ENCODE measurements at regions not wholly inside any gene's neighbourhood (a gene's known extent, or its start where the extent isn't known, plus 50 kb on each side); places are given as distances from the start of the nearest gene placed in this dataset.

DNA sequence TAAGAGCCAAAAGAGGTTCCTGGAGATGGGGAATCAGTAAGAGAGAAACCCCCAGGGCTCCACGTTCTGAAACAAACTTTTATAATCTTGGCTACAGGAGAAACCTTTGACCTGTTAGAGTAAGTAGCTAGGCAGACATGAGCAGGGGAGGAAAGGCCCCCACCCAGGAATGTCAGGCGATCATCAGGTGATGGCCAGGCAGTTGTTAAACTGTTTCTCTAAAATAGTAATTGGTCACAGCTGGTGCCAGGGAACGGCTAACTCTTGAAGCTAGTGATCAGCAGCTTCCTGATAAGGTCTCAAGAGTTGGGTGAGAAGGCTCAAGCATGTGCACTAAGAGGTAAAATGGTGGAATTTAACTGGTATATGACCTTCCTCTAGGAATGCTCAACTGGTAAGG lies 263.8 kb downstream of the HDGFL1 start:
- no peaks in the 10 kb centered on the region for H3K27me3 ChIP-seq (ENCODE audit: control insufficient read depth in 5 of 5, insufficient read depth in 4 of 5, low read length in 5 of 5)
- H3K4me3 ChIP-seq (ENCODE audit: low read depth in 1 of 5, low read length in 5 of 5), result no peak overlapping the region
- H3K9me3 ChIP-seq (ENCODE audit: control insufficient read depth in 5 of 5, low read length in 5 of 5), result no peaks in the 10 kb centered on the region
- no peak overlapping the region for H3K27ac ChIP-seq (ENCODE audit: low read depth, low read length)
- H3K36me3 ChIP-seq (ENCODE audit: control insufficient read depth in 5 of 5, insufficient read depth in 5 of 5, low read length in 5 of 5), result no peaks in the 10 kb centered on the region
- no peak overlapping the region for H3K9ac ChIP-seq (ENCODE audit: low read length in 5 of 5)
- H3K4me1 ChIP-seq (ENCODE audit: control insufficient read depth in 5 of 5, insufficient read depth in 5 of 5, low read length in 5 of 5), result peaks cover 0 to 6% (median 6%) of the 10 kb centered on the region in 5 donors

DNA sequence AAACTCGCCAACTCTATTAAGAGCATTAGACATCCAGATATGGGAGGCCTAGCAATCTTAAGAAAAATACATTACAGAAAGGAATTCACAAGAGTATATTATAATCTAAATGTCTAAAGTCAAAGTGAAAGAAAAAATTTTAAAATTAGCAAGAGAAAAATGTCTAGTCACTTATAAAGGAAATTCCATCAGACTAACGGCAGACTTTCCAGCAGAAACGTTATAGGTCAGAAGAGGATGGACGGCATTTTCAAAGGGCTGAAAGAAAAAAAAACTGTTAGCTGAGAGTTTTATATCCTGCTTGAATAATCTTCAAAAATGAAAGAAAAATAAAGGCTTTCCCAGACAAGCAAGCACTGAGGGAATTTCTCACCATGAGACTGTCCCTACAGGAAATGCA lies 269.0 kb downstream of the HDGFL1 start:
- Histone ChIP-seq H3K9me3 (ENCODE audit: control insufficient read depth in 5 of 5, low read length in 5 of 5) (peaks cover 0 to 6% (median 0%) of the 10 kb centered on the region in 5 donors), H3K9ac (ENCODE audit: low read length in 5 of 5) (no peak overlapping the region), H3K36me3 (ENCODE audit: control insufficient read depth in 5 of 5, insufficient read depth in 5 of 5, low read length in 5 of 5) (no peaks in the 10 kb centered on the region), H3K27ac (ENCODE audit: low read depth, low read length) (no peak overlapping the region), H3K4me1 (ENCODE audit: control insufficient read depth in 5 of 5, insufficient read depth in 5 of 5, low read length in 5 of 5) (no peaks in the 10 kb centered on the region), H3K27me3 (ENCODE audit: control insufficient read depth in 5 of 5, insufficient read depth in 4 of 5, low read length in 5 of 5) (no peaks in the 10 kb centered on the region), H3K4me3 (ENCODE audit: low read depth in 1 of 5, low read length in 5 of 5) (no peak overlapping the region)

DNA sequence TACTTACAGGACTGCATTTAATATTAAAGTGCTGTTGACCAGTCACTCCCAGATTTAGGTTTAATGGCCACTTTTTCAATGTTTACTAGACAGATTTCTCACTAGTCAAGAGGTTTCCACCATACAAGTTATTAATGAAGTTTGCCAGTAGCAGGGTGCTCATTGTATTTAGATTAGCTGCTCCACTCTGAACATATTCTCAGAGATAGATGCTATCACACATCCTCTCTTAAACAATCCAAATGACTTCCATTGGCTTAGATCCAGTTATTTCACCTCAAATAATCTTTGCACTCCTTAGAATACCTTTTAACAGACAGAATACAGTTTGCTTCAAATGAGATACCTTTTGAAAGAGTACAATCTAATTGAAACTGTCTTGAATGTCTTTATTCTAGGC lies 276.1 kb downstream of the HDGFL1 start:
- Histone ChIP-seq H3K4me1 (ENCODE audit: control insufficient read depth in 5 of 5, insufficient read depth in 5 of 5, low read length in 5 of 5) (peaks cover 0 to 3% (median 0%) of the 10 kb centered on the region in 5 donors), H3K9ac (ENCODE audit: low read length in 5 of 5) (no peak overlapping the region), H3K36me3 (ENCODE audit: control insufficient read depth in 5 of 5, insufficient read depth in 5 of 5, low read length in 5 of 5) (no peaks in the 10 kb centered on the region), H3K4me3 (ENCODE audit: low read depth in 1 of 5, low read length in 5 of 5) (no peak overlapping the region), H3K27ac (ENCODE audit: low read depth, low read length) (no peak overlapping the region), H3K27me3 (ENCODE audit: control insufficient read depth in 5 of 5, insufficient read depth in 4 of 5, low read length in 5 of 5) (no peaks in the 10 kb centered on the region), H3K9me3 (ENCODE audit: control insufficient read depth in 5 of 5, low read length in 5 of 5) (peaks cover 0 to 3% (median 0%) of the 10 kb centered on the region in 5 donors)

DNA sequence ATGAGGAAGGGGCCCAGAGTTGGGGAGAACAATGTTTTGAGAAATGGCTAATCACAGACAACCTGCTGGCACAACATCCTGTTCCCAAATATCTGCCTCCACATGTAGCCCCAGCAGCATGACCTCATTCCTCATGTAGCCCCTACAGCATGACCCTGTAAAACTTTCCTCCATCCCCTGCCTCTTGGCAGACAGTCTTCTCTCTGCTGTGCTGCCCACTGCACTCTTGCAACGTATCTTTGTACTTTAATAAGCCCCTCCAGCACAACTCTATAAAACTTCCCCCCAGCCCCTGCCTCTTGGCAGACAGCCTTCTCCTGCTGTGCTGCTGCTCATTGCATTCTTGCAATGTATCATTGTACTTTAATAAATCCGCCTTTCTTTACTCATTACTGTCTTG lies 278.8 kb downstream of the HDGFL1 start:
- Histone ChIP-seq H3K36me3 (ENCODE audit: control insufficient read depth in 5 of 5, insufficient read depth in 5 of 5, low read length in 5 of 5) (no peaks in the 10 kb centered on the region), H3K9ac (ENCODE audit: low read length in 5 of 5) (no peak overlapping the region), H3K27me3 (ENCODE audit: control insufficient read depth in 5 of 5, insufficient read depth in 4 of 5, low read length in 5 of 5) (no peaks in the 10 kb centered on the region), H3K9me3 (ENCODE audit: control insufficient read depth in 5 of 5, low read length in 5 of 5) (peaks cover 0 to 1% (median 0%) of the 10 kb centered on the region in 5 donors), H3K4me1 (ENCODE audit: control insufficient read depth in 5 of 5, insufficient read depth in 5 of 5, low read length in 5 of 5) (peaks cover 0 to 3% (median 0%) of the 10 kb centered on the region in 5 donors), H3K4me3 (ENCODE audit: low read depth in 1 of 5, low read length in 5 of 5) (no peak overlapping the region), H3K27ac (ENCODE audit: low read depth, low read length) (no peak overlapping the region)

DNA sequence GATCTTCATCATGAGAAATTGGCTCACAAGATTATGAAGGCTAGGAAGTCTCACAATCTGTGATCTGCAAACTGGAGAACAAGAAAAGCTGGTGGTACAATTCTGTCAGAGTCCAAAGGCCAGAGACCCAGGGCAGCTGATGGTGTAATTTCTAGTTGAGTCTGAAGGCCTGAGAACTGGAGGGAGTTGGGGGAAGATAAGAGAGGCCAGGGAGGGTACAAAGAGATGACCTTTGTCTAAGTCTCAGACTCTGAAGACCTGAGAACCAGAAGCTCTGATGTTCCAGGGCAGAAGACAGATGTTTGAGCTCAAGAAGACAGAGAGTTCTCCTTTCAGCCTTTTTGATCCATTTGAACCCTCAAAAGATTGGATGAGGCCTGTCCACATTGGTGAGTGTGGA lies 280.6 kb downstream of the HDGFL1 start:
- no peak overlapping the region for H3K27ac ChIP-seq (ENCODE audit: low read depth, low read length)
- H3K36me3 ChIP-seq (ENCODE audit: control insufficient read depth in 5 of 5, insufficient read depth in 5 of 5, low read length in 5 of 5), result no peaks in the 10 kb centered on the region
- no peak overlapping the region for H3K4me3 ChIP-seq (ENCODE audit: low read depth in 1 of 5, low read length in 5 of 5)
- no peaks in the 10 kb centered on the region for H3K27me3 ChIP-seq (ENCODE audit: control insufficient read depth in 5 of 5, insufficient read depth in 4 of 5, low read length in 5 of 5)
- H3K9ac ChIP-seq (ENCODE audit: low read length in 5 of 5), result no peak overlapping the region
- peaks cover 0 to 2% (median 0%) of the 10 kb centered on the region in 5 donors for H3K4me1 ChIP-seq (ENCODE audit: control insufficient read depth in 5 of 5, insufficient read depth in 5 of 5, low read length in 5 of 5)
- H3K9me3 ChIP-seq (ENCODE audit: control insufficient read depth in 5 of 5, low read length in 5 of 5), result no peaks in the 10 kb centered on the region

DNA sequence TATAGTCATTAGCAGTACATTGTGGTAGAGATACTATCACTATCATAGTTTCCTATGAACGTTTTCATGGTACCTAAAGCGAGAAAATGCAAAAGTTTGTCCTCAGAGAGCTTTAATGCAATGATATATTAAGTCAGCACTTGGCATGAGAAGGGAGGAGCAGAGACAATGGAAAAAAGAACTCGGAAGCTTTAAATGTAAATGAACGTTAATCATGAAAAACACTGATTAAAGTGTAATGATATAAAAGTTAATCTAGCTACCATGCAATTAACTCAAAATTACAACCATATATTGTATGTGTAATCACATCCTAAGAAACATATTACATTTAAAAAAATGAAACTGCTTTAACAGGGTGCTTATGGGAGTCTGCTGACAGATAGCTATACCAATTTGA lies 282.7 kb downstream of the HDGFL1 start:
- Histone ChIP-seq H3K9ac (ENCODE audit: low read length in 5 of 5) (no peak overlapping the region), H3K4me3 (ENCODE audit: low read depth in 1 of 5, low read length in 5 of 5) (no peak overlapping the region), H3K27ac (ENCODE audit: low read depth, low read length) (no peak overlapping the region), H3K36me3 (ENCODE audit: control insufficient read depth in 5 of 5, insufficient read depth in 5 of 5, low read length in 5 of 5) (no peaks in the 10 kb centered on the region), H3K9me3 (ENCODE audit: control insufficient read depth in 5 of 5, low read length in 5 of 5) (no peaks in the 10 kb centered on the region), H3K27me3 (ENCODE audit: control insufficient read depth in 5 of 5, insufficient read depth in 4 of 5, low read length in 5 of 5) (no peaks in the 10 kb centered on the region), H3K4me1 (ENCODE audit: control insufficient read depth in 5 of 5, insufficient read depth in 5 of 5, low read length in 5 of 5) (no peaks in the 10 kb centered on the region)

DNA sequence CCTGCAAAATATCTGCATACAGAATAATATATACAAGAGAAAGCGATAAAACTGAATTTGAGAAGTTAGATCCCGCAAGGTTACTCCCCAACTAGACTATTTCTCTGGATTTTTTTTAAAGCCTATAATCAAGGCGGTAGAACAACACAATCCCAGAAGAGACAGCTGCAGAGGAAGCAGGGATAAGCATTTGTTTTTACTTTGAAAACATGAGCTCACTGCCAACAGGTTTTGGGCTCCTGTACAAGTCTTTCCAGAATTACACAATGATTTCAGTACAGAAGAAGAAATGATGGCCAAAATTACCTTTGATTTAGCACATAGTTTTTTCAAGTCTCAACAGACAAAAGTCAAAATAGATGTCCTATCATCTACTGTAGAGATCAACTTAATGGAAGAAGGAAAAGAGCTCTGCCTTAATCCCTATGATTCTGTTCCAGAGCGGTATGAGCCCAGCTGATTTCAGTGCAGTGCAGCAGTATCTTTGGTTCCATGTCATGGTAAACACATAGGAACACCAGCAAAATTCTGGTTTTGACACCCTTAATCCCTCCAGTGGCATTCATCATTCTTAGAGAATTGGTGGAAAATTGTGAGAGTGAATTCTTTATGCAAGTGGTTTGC lies 304.3 kb downstream of the HDGFL1 start:
- Histone ChIP-seq H3K27me3 (ENCODE audit: control insufficient read depth in 5 of 5, insufficient read depth in 4 of 5, low read length in 5 of 5) (no peaks in the 10 kb centered on the region), H3K9ac (ENCODE audit: low read length in 5 of 5) (no peak overlapping the region), H3K4me3 (ENCODE audit: low read depth in 1 of 5, low read length in 5 of 5) (no peak overlapping the region), H3K4me1 (ENCODE audit: control insufficient read depth in 5 of 5, insufficient read depth in 5 of 5, low read length in 5 of 5) (peaks cover 0 to 8% (median 0%) of the 10 kb centered on the region in 5 donors), H3K9me3 (ENCODE audit: control insufficient read depth in 5 of 5, low read length in 5 of 5) (no peaks in the 10 kb centered on the region), H3K36me3 (ENCODE audit: control insufficient read depth in 5 of 5, insufficient read depth in 5 of 5, low read length in 5 of 5) (no peaks in the 10 kb centered on the region), H3K27ac (ENCODE audit: low read depth, low read length) (no peak overlapping the region)

DNA sequence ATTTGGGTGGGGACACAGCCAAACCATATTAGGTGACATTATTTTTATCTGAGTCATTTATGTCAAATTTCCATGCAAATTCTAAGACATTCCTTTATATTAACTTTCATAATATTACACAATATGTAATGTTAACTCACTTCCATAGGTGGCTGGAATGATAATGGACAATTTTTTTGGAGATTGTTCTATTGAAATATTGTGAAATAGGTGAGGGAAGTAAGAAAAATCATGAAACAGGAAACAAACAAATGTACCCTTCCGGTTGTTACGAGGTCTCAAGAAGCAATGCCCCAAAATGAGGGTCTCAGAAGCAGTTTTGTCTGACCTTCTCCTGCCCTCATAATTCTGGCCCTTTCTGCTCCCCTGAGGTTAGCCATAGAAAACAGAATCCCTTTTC lies 306.5 kb downstream of the HDGFL1 start:
- Histone ChIP-seq H3K27ac (ENCODE audit: low read depth, low read length) (no peak overlapping the region), H3K4me3 (ENCODE audit: low read depth in 1 of 5, low read length in 5 of 5) (no peak overlapping the region), H3K36me3 (ENCODE audit: control insufficient read depth in 5 of 5, insufficient read depth in 5 of 5, low read length in 5 of 5) (no peaks in the 10 kb centered on the region), H3K27me3 (ENCODE audit: control insufficient read depth in 5 of 5, insufficient read depth in 4 of 5, low read length in 5 of 5) (no peaks in the 10 kb centered on the region), H3K4me1 (ENCODE audit: control insufficient read depth in 5 of 5, insufficient read depth in 5 of 5, low read length in 5 of 5) (peaks cover 0 to 8% (median 4%) of the 10 kb centered on the region in 5 donors), H3K9ac (ENCODE audit: low read length in 5 of 5) (no peak overlapping the region), H3K9me3 (ENCODE audit: control insufficient read depth in 5 of 5, low read length in 5 of 5) (no peaks in the 10 kb centered on the region)

DNA sequence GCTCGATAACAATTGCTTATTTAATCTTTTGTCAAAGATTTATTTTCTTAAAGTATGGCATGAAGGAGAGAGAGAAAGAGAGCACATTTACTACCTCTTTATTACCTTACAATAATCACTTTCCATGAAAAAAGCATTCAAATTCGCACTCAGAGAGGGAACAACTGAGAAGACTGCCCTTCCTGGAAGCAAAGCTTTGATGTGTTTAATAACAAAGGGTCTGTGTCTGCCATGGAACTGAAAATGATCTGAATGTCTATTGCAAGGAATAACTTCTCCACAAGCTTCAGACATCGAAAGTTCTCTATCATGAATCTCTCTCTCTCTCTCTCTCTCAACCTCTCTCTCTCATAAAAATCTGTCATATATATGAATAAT lies 308.9 kb downstream of the HDGFL1 start:
- H3K9me3 ChIP-seq (ENCODE audit: control insufficient read depth in 5 of 5, low read length in 5 of 5), result no peaks in the 10 kb centered on the region
- H3K4me1 ChIP-seq (ENCODE audit: control insufficient read depth in 5 of 5, insufficient read depth in 5 of 5, low read length in 5 of 5), result peaks cover 0 to 17% (median 15%) of the 10 kb centered on the region in 5 donors
- H3K36me3 ChIP-seq (ENCODE audit: control insufficient read depth in 5 of 5, insufficient read depth in 5 of 5, low read length in 5 of 5), result no peaks in the 10 kb centered on the region
- H3K4me3 ChIP-seq (ENCODE audit: low read depth in 1 of 5, low read length in 5 of 5), result no peak overlapping the region
- H3K27me3 ChIP-seq (ENCODE audit: control insufficient read depth in 5 of 5, insufficient read depth in 4 of 5, low read length in 5 of 5), result no peaks in the 10 kb centered on the region
- H3K9ac ChIP-seq (ENCODE audit: low read length in 5 of 5), result no peak overlapping the region
- no peak overlapping the region for H3K27ac ChIP-seq (ENCODE audit: low read depth, low read length)

DNA sequence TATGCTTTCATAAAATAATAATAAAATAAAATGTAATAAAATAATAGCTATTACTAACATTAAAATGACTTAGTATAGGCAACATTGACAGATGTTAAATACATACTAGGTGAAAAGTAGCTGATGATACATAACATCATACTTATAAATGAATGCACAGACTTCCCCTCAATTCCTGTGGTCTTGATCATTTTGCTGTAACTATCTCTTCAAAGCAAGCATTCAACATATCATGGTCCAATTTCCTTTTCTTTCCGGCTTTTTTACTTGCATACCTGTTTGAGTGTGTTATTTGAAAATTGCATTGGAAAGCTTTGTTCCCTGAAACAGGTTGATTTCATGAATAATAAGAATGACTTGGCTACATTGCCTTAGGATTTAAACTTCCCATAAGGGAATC lies 309.3 kb downstream of the HDGFL1 start:
- no peaks in the 10 kb centered on the region for H3K9me3 ChIP-seq (ENCODE audit: control insufficient read depth in 5 of 5, low read length in 5 of 5)
- no peak overlapping the region for H3K4me3 ChIP-seq (ENCODE audit: low read depth in 1 of 5, low read length in 5 of 5)
- H3K27ac ChIP-seq (ENCODE audit: low read depth, low read length), result no peak overlapping the region
- no peak overlapping the region for H3K9ac ChIP-seq (ENCODE audit: low read length in 5 of 5)
- no peaks in the 10 kb centered on the region for H3K36me3 ChIP-seq (ENCODE audit: control insufficient read depth in 5 of 5, insufficient read depth in 5 of 5, low read length in 5 of 5)
- no peaks in the 10 kb centered on the region for H3K27me3 ChIP-seq (ENCODE audit: control insufficient read depth in 5 of 5, insufficient read depth in 4 of 5, low read length in 5 of 5)
- peaks cover 0 to 19% (median 15%) of the 10 kb centered on the region in 5 donors for H3K4me1 ChIP-seq (ENCODE audit: control insufficient read depth in 5 of 5, insufficient read depth in 5 of 5, low read length in 5 of 5)

All from subcutaneous abdominal adipose tissue (tissue), 5 donors.